Vagina (tissue), 2 donors: ENCODE measurements at regions not wholly inside any gene's neighbourhood (a gene's known extent, or its start where the extent isn't known, plus 50 kb on each side); places are given as distances from the start of the nearest gene placed in this dataset.

Experiments used
- POLR2A ChIP-seq, 2 donors: fragments of 450-650 bp; IDR thresholded peaks; one replicate each; pipeline ENCODE4 v1.6.1; 2017; ENCODE audit warnings: antibody characterized with exemption in 2 of 2, mild to moderate bottlenecking in 2 of 2, moderate library complexity in 2 of 2
- POLR2AphosphoS5 ChIP-seq, 2 donors: sonication (generic); formaldehyde crosslinking; IDR thresholded peaks; one replicate each; pipeline ENCODE4 v1.9.0; 2017; ENCODE audit warnings: antibody characterized with exemption in 2 of 2, mild to moderate bottlenecking in 2 of 2, low read depth in 1 of 2; ENCODE audit not compliant: insufficient read depth in 1 of 2
- TF ChIP-seq, protein P1 (sequence below), 3 experiments: fragments of 450-650 bp in 2 of 3; fragments of 200-600 bp in 1 of 3; sonication (generic) in 1 of 3; IDR thresholded peaks; one replicate each; pipeline ENCODE4 v1.5.1; 2017 to 2019; ENCODE audit warnings: antibody characterized with exemption in 3 of 3, mild to moderate bottlenecking in 2 of 3, moderate library complexity in 2 of 3

DNA sequence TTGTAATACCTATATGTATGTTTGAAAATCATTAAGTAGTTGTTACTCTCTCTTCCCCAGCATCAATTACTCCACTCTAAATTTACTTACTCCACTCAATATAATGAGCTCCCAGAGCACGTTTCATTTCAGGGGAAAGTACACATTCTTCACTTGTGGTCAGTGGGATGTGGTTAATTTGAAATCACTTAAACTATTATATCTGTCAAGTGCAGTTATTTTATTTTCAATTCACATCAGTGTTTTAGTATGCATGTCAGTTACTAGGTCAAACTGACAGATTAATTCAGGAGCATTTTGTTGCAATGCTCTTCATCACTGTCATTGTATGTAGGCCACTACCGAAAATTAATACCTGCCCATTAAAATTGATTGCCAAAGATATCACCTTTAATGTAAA is 376.1 kb downstream of the ZIC4 start:
- TF ChIP-seq, protein P1, sequence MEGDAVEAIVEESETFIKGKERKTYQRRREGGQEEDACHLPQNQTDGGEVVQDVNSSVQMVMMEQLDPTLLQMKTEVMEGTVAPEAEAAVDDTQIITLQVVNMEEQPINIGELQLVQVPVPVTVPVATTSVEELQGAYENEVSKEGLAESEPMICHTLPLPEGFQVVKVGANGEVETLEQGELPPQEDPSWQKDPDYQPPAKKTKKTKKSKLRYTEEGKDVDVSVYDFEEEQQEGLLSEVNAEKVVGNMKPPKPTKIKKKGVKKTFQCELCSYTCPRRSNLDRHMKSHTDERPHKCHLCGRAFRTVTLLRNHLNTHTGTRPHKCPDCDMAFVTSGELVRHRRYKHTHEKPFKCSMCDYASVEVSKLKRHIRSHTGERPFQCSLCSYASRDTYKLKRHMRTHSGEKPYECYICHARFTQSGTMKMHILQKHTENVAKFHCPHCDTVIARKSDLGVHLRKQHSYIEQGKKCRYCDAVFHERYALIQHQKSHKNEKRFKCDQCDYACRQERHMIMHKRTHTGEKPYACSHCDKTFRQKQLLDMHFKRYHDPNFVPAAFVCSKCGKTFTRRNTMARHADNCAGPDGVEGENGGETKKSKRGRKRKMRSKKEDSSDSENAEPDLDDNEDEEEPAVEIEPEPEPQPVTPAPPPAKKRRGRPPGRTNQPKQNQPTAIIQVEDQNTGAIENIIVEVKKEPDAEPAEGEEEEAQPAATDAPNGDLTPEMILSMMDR (IDR thresholded peaks at IDR 0.05): no peak
- TF ChIP-seq POLR2A (IDR thresholded peaks at IDR 0.05): no peak
- no peak for TF ChIP-seq POLR2AphosphoS5 (IDR thresholded peaks at IDR 0.05; ENCODE audit: insufficient read depth in 1 of 2, low read depth in 1 of 2)
